A549 (cell line): ENCODE measurements at regions not wholly inside any gene's neighbourhood (a gene's known extent, or its start where the extent isn't known, plus 50 kb on each side); places are given as distances from the start of the nearest gene placed in this dataset.
"Not testable (repeated sequence)": the region's sequence is repeated elsewhere in the genome, so short reads cannot be mapped to it uniquely, and the experiment has no call there.

ENCODE experiments used
- ATAC-seq, 2 experiments: fragments of 200-7000 bp in 1 of 2; fragments of >200 bp in 1 of 2; cut with Nextera tagmentation in 1 of 2; cut with Tn5 transposase in 1 of 2; 3 replicates each; pipeline versions ENCODE4 v1.8.0 to v1.9.1; 2018 to 2020; ENCODE audit warnings: mild to moderate bottlenecking in 1 of 2, moderate library complexity in 1 of 2
- CTCF ChIA-PET: fragments of 300-600 bp; sonication (Branson Sonifier 250); formaldehyde crosslinking; extraction: SDS; loops from one replicate; lab custom pipeline; 2021; ENCODE audit warnings: antibody characterized with exemption, inconsistent platforms; lab: Yijun Ruan, JAX
- POLR2A ChIA-PET: fragments of 350-600 bp; formaldehyde crosslinking; extraction: SDS; loops from one replicate; lab custom pipeline; 2021; ENCODE audit warnings: antibody characterized with exemption, inconsistent platforms; lab: Yijun Ruan, JAX
- DNase-seq, 2 experiments: peaks; one replicate each; pipeline versions ENCODE4 v3.0.0 to v3.0.0-alpha.2; 2011 to 2016; ENCODE audit warnings: low read depth in 1 of 2, low spot score in 1 of 2
- FAIRE-seq: peaks from 2 replicates; lab custom pipeline; 2011; peaks lifted over from hg19 to GRCh38; lab: Jason Lieb, UNC
- H3K27ac ChIP-seq, 2 experiments: fragments of >200 bp; sonication (Bioruptor Twin); formaldehyde crosslinking; 3 replicates each; pipeline ENCODE4 v1.5.1; 2016 to 2017
- H3K4me1 ChIP-seq: fragments of >200 bp; sonication (Bioruptor Twin); formaldehyde crosslinking; 3 replicates; pipeline ENCODE4 v1.6.1; 2016
- H3K4me2 ChIP-seq: fragments of >200 bp; sonication (Bioruptor Twin); formaldehyde crosslinking; 3 replicates; pipeline ENCODE4 v1.6.1; 2016
- H3K4me3 ChIP-seq: fragments of >200 bp; sonication (Bioruptor Twin); formaldehyde crosslinking; 3 replicates; pipeline ENCODE4 v1.5.1; 2016
- H3K9me3 ChIP-seq: fragments of >200 bp; sonication (Bioruptor Twin); formaldehyde crosslinking; 3 replicates; pipeline ENCODE4 v1.6.1; 2016
- EHMT2 ChIP-seq: fragments of 200-600 bp; sonication (generic); IDR thresholded peaks from 2 replicates; pipeline ENCODE4 v1.6.1; 2016; ENCODE audit warnings: antibody characterized with exemption, low read depth, mild to moderate bottlenecking, moderate library complexity
- EP300 ChIP-seq, 2 experiments: fragments of >200 bp; sonication (Bioruptor Twin); formaldehyde crosslinking; IDR thresholded peaks; 2 replicates in 1 of 2; 3 replicates in 1 of 2; pipeline ENCODE4 v1.6.1; 2016 to 2017
- ESRRA ChIP-seq: fragments of 150-350 bp; IDR thresholded peaks from 2 replicates; pipeline ENCODE4 v1.6.1; 2014; ENCODE audit warnings: mild to moderate bottlenecking, low read length, borderline replicate concordance
- HEYL ChIP-seq: fragments of 250-450 bp; sonication (Bioruptor Pico); IDR thresholded peaks from 2 replicates; pipeline ENCODE4 v1.8.0; 2021; ENCODE audit warnings: mild to moderate bottlenecking, moderate library complexity
- HOXB13 ChIP-seq: fragments of 250-450 bp; sonication (Bioruptor Pico); IDR thresholded peaks from 2 replicates; pipeline ENCODE4 v1.5.0; 2020; ENCODE audit warnings: low read depth, mild to moderate bottlenecking, moderate library complexity
- JUN ChIP-seq, 2 experiments: fragments of >200 bp; sonication (Bioruptor Twin); formaldehyde crosslinking; IDR thresholded peaks; 2 replicates in 1 of 2; 3 replicates in 1 of 2; pipeline ENCODE4 v1.6.1; 2016 to 2017
- MAFK ChIP-seq: fragments of 450-650 bp; IDR thresholded peaks from 2 replicates; pipeline ENCODE4 v1.6.1; 2014; ENCODE audit not compliant: partially characterized antibody
- MAZ ChIP-seq: fragments of 150-350 bp; IDR thresholded peaks from 2 replicates; pipeline ENCODE4 v1.6.1; 2014; ENCODE audit warnings: antibody characterized with exemption, low read depth, low read length, borderline replicate concordance
- NPAS2 ChIP-seq: fragments of 250-450 bp; sonication (Bioruptor Pico); IDR thresholded peaks from 2 replicates; pipeline ENCODE4 v1.8.0; 2022; ENCODE audit warnings: mild to moderate bottlenecking, moderate library complexity, borderline replicate concordance
- POLR2AphosphoS2 ChIP-seq: conservative IDR thresholded peaks from 2 replicates; pipeline ENCODE4 v1.6.1; 2012; ENCODE audit warnings: low read length, improper control_type of control experiment, inconsistent platforms
- whole genome bisulfite sequencing: methylation state at CpG from one replicate; pipeline ENCODE4 v1.1.6; 2017; ENCODE audit errors: missing lambda C conversion rate; 5-methylcytosine and 5-hydroxymethylcytosine counted together
- TF ChIP-seq, protein P1 (sequence below): fragments of 250-450 bp; sonication (Bioruptor Pico); IDR thresholded peaks from 2 replicates; pipeline ENCODE4 v1.5.0; 2020; ENCODE audit warnings: low read depth, mild to moderate bottlenecking, moderate library complexity
- TF ChIP-seq, protein P2 (sequence below): fragments of 250-450 bp; sonication (Bioruptor Pico); IDR thresholded peaks from 2 replicates; pipeline ENCODE4 v1.5.0; 2021; ENCODE audit warnings: mild to moderate bottlenecking, moderate library complexity, borderline replicate concordance
- TF ChIP-seq, protein P3 (sequence below): IDR thresholded peaks from 2 replicates; pipeline ENCODE4 v1.6.1; 2012
- TF ChIP-seq, protein P4 (sequence below): IDR thresholded peaks from 2 replicates; pipeline ENCODE4 v1.6.1; 2012; ENCODE audit warnings: low read depth, borderline replicate concordance
- TF ChIP-seq, protein P5 (sequence below): fragments of 200-600 bp; sonication (generic); IDR thresholded peaks from 2 replicates; pipeline ENCODE4 v1.6.1; 2016; ENCODE audit warnings: antibody characterized with exemption, mild to moderate bottlenecking, moderate library complexity

DNA sequence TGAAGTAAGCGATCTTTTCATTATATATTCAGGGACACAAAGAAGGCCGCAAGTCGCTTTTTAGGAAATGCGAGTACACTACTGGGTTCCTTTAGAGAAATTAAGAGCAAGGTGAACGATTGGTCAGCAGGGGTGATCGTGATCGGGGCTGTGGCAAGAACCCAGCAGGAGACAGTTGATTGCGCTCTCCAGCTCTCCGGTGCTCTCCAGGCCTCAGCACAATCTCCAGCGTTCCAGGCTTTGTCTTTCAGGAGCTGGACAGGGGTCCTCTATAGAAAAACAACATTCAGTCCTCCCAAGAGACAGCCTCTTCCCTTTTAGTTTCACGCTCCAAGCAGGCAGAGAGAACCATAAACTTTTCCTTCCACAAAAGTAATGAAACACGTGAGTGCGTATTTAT lies 170.5 kb upstream of the KLF6 start:
- no peaks in the 10 kb centered on the region for H3K4me1 ChIP-seq
- POLR2A ChIA-PET: interaction anchor here (0.9 kb wide), 1 partner anchor 170 kb away, joined by 3 read pairs; no protein-coding TSS in a partner anchor
- CTCF ChIA-PET: interaction anchor here (1.2 to 1.9 kb wide), 3 partner anchors 8 to 19 kb away, joined by 3 to 6 read pairs (median 3); no protein-coding TSS in a partner anchor
- ATAC-seq: no peak
- no peak for FAIRE-seq
- no peaks in the 10 kb centered on the region for H3K9me3 ChIP-seq
- H3K4me2 ChIP-seq: no peak overlapping the region
- no peak overlapping the region for H3K27ac ChIP-seq
- H3K4me3 ChIP-seq: no peak overlapping the region
- no peak for DNase-seq
- no peak for TF ChIP-seq POLR2AphosphoS2
- TF ChIP-seq JUN (IDR thresholded peaks at IDR 0.05): no peak
- no peak for TF ChIP-seq MAFK
- TF ChIP-seq EHMT2: no peak
- TF ChIP-seq, protein P1, sequence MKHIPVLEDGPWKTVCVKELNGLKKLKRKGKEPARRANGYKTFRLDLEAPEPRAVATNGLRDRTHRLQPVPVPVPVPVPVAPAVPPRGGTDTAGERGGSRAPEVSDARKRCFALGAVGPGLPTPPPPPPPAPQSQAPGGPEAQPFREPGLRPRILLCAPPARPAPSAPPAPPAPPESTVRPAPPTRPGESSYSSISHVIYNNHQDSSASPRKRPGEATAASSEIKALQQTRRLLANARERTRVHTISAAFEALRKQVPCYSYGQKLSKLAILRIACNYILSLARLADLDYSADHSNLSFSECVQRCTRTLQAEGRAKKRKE: no peak
- TF ChIP-seq ESRRA: no peak
- TF ChIP-seq, protein P2, sequence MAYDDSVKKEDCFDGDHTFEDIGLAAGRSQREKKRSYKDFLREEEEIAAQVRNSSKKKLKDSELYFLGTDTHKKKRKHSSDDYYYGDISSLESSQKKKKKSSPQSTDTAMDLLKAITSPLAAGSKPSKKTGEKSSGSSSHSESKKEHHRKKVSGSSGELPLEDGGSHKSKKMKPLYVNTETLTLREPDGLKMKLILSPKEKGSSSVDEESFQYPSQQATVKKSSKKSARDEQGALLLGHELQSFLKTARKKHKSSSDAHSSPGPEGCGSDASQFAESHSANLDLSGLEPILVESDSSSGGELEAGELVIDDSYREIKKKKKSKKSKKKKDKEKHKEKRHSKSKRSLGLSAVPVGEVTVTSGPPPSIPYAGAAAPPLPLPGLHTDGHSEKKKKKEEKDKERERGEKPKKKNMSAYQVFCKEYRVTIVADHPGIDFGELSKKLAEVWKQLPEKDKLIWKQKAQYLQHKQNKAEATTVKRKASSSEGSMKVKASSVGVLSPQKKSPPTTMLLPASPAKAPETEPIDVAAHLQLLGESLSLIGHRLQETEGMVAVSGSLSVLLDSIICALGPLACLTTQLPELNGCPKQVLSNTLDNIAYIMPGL (CRISPR knock-in tag): no peak
- TF ChIP-seq, protein P3, sequence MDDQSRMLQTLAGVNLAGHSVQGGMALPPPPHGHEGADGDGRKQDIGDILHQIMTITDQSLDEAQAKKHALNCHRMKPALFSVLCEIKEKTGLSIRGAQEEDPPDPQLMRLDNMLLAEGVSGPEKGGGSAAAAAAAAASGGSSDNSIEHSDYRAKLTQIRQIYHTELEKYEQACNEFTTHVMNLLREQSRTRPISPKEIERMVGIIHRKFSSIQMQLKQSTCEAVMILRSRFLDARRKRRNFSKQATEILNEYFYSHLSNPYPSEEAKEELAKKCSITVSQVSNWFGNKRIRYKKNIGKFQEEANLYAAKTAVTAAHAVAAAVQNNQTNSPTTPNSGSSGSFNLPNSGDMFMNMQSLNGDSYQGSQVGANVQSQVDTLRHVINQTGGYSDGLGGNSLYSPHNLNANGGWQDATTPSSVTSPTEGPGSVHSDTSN: no peak
- no peak for TF ChIP-seq NPAS2 (CRISPR knock-in tag)
- TF ChIP-seq, protein P4, sequence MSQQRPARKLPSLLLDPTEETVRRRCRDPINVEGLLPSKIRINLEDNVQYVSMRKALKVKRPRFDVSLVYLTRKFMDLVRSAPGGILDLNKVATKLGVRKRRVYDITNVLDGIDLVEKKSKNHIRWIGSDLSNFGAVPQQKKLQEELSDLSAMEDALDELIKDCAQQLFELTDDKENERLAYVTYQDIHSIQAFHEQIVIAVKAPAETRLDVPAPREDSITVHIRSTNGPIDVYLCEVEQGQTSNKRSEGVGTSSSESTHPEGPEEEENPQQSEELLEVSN: no peak
- 89% methylated on average over 13 of the region's 13 CpGs for WGBS

DNA sequence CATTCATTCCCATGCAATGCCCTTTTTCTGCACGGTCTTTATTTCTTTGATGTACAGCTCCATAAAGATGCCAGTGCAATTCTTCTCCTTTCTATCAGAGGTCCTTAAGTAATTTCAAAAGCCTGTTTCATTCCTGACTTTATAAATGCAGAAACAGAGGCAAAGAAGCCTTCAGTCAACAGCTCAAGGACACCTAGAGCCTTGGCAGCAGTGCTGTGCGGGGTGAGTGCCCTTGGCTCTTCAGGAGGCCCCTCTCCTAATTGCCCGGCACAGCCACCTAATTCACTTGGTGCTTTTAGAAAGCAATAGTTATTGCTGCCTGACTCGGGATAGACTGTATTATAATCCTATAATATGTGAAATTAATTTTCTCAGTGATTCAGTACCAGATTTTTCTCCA lies 169.6 kb upstream of the KLF6 start:
- FAIRE-seq (no peak), ATAC-seq (no peak), DNase-seq (no peak)
- Histone ChIP-seq H3K4me1 (no peaks in the 10 kb centered on the region), H3K4me2 (no peak overlapping the region), H3K4me3 (no peak overlapping the region), H3K27ac (no peak overlapping the region), H3K9me3 (no peaks in the 10 kb centered on the region)
- ChIA-PET POLR2A (no interaction called here), CTCF (interaction anchor here (1.3 to 1.9 kb wide), 2 partner anchors 9 to 20 kb away, joined by 3 to 6 read pairs; no protein-coding TSS in a partner anchor)
- WGBS: 77% methylated on average over 4 of the region's 4 CpGs
- TF ChIP-seq HEYL (CRISPR knock-in tag) (no peak), EP300 (IDR thresholded peaks at IDR 0.05) (no peak)

DNA sequence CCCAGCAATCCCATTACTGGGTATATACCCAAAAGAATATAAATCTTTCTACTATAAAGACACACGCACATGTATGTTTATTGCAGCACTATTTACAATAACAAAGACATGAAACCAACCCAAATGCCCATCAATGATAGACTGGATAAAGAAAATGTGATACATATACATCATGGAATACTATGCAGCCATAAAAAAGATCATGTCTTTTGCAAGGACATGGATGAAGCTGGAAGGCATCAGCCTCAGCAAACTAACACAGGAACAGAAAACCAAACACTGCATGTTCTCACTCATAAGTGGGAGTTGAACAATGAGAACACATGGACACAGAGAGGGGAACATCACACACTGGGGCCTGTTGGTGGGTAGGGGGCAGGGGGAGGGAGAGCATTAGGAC lies 169.0 kb upstream of the KLF6 start:
- POLR2A ChIA-PET, FAIRE-seq, H3K27ac ChIP-seq, DNase-seq, H3K4me3 ChIP-seq, H3K4me1 ChIP-seq, H3K9me3 ChIP-seq, ATAC-seq, H3K4me2 ChIP-seq: not testable (repeated sequence)
- WGBS: 67% methylated on average over 1 of the region's 1 CpG
- CTCF ChIA-PET: interaction anchor here (0.7 to 1.9 kb wide), 2 partner anchors 9 to 32 kb away, joined by 3 to 6 read pairs; no protein-coding TSS in a partner anchor

DNA sequence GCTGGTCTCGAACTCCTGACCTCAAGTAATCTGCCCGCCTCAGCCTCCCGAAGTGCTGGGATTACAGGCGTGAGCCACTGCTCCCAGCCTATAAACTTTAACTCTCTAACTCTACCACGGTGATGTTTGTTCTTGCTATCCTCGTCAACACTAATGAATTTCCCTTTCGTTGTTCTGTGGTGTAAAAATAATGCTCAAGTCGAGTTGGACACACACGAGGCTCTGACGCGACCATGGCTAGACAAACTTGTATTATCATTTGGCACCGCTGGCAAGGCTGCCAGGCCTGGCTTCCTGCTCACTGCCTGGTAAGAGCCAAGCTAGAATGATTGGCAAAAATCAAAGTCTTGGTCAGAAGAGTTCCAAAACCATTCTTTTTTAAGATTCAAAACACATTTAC lies 167.0 kb upstream of the KLF6 start:
- WGBS: 78% methylated on average over 12 of the region's 12 CpGs
- no peaks in the 10 kb centered on the region for H3K4me1 ChIP-seq
- POLR2A ChIA-PET: no interaction called here
- FAIRE-seq (no peak), DNase-seq (no peak), ATAC-seq (no peak)
- H3K9me3 ChIP-seq: no peaks in the 10 kb centered on the region
- no peak overlapping the region for H3K4me2 ChIP-seq
- CTCF ChIA-PET: no interaction called here
- H3K27ac ChIP-seq: no peak overlapping the region
- H3K4me3 ChIP-seq: no peak overlapping the region
- TF ChIP-seq, protein P3: no peak
- TF ChIP-seq, protein P5, sequence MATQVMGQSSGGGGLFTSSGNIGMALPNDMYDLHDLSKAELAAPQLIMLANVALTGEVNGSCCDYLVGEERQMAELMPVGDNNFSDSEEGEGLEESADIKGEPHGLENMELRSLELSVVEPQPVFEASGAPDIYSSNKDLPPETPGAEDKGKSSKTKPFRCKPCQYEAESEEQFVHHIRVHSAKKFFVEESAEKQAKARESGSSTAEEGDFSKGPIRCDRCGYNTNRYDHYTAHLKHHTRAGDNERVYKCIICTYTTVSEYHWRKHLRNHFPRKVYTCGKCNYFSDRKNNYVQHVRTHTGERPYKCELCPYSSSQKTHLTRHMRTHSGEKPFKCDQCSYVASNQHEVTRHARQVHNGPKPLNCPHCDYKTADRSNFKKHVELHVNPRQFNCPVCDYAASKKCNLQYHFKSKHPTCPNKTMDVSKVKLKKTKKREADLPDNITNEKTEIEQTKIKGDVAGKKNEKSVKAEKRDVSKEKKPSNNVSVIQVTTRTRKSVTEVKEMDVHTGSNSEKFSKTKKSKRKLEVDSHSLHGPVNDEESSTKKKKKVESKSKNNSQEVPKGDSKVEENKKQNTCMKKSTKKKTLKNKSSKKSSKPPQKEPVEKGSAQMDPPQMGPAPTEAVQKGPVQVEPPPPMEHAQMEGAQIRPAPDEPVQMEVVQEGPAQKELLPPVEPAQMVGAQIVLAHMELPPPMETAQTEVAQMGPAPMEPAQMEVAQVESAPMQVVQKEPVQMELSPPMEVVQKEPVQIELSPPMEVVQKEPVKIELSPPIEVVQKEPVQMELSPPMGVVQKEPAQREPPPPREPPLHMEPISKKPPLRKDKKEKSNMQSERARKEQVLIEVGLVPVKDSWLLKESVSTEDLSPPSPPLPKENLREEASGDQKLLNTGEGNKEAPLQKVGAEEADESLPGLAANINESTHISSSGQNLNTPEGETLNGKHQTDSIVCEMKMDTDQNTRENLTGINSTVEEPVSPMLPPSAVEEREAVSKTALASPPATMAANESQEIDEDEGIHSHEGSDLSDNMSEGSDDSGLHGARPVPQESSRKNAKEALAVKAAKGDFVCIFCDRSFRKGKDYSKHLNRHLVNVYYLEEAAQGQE: no peak
- TF ChIP-seq HOXB13 (CRISPR knock-in tag) (no peak), MAZ (no peak)
- TF ChIP-seq, protein P2 (CRISPR knock-in tag): no peak
